NCI-H748 (cell line): ENCODE measurements at regions not wholly inside any gene's neighbourhood (a gene's known extent, or its start where the extent isn't known, plus 50 kb on each side); places are given as distances from the start of the nearest gene placed in this dataset.
A peak's percentile ranks its signal among the peaks of the same experiment; 100 is the strongest.
"Not testable (repeated sequence)": the region's sequence is repeated elsewhere in the genome, so short reads cannot be mapped to it uniquely, and the experiment has no call there.

ENCODE experiments used
- DNase-seq: peaks from one replicate; lab custom pipeline; 2025; ENCODE audit not compliant: unreplicated experiment; lab: John Stamatoyannopoulos, UW

DNA sequence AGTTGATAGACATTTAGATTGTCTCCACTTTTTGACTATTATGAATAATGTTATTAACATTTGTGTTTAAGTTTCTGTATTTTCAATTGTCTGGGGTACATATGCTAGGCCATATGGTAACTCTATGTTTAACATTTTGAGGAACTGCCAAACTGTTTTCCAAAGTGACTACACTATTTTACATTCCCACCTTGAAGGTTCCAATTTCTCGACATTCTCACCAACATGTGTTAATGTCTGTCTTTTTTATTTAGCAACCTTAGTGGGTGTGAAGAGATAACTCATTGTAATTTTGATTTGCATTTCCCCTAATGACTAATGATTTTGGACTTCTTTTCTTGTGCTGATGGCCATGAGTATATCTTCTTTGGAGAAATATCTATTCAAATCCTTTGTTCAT is 832.4 kb downstream of the DNAJB9 start:
- DNase-seq = no peak

- DNase-seq = no peak
Observed at GRCh38 chr7:109407756-109408155, 838.1 kb downstream of the DNAJB9 start.

DNA sequence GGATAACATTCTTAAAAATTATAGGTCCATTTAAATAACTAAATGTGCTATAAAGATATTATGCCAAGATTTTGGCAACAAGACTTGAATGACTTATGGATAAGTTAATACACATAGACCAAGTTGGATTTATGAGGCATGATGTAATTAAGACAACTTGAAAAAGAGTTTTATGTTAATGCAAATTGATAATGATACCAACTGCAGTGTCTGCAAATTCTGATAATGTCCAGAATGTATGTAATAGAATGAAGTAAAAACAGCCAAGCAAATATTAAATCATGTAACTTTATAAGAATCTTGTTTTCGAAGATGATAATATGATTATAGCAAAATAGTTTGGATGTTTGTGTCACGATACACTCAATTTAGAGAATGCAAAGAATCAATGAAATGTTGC is 868.3 kb downstream of the DNAJB9 start:
- no peak for DNase-seq

DNA sequence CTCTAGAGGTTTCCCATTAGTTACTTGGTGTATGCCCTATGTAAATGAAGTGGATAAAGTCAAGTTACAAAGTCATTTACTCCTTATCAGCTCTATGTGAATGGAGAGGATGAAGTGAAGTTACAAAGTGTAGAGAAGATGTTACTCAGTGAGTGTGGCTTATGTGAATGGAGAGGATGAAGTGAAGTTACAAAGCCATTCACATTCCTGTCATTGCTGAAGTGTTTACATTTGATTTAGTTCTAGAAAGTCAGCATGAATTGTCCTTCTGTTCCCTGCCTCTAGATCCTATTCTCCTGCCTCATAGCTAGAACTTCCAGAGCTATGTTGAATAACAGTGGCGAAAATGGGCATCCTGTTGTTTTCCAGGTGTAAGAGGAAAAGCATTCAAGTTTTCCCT is 880.1 kb downstream of the DNAJB9 start:
- no peak for DNase-seq

- no peak for DNase-seq
Observed at GRCh38 chr7:109456116-109456515, 886.4 kb downstream of the DNAJB9 start.

- DNase-seq = no peak
Observed at GRCh38 chr7:109460296-109460695, 890.6 kb downstream of the DNAJB9 start.

- DNase-seq = no peak
Observed at GRCh38 chr7:109462171-109462570, 892.5 kb downstream of the DNAJB9 start.

DNA sequence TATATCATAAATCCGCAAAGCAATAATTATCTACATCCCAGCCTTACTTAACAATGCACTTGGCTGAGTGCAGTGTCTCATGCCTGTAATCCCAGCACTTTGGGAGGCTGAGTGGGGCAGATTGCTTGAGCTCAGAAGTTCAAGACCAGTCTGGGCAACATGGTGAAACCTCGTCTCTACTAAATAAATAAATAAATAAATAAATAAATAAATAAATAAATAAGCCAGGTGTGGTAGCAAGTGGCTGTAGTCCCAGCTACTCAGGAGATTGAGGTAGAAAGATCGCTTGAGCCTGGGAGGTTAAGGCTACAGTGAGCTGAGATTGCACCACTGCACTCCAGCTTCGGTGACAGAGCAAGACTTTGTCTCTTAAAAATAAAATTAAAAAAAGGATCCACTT is 898.1 kb downstream of the DNAJB9 start:
- DNase-seq = not testable (repeated sequence)

GRCh38 chr7:109473172-109473571 is 903.5 kb downstream of the DNAJB9 start:
- no peak for DNase-seq

GRCh38 chr7:109476409-109476808 is 906.7 kb downstream of the DNAJB9 start:
- DNase-seq = peak; percentile 63

GRCh38 chr7:109479388-109479787 is 909.7 kb downstream of the DNAJB9 start:
- peak; percentile 15 for DNase-seq

- DNase-seq = not testable (repeated sequence)
Observed at GRCh38 chr7:109490607-109491006, 920.9 kb downstream of the DNAJB9 start.

DNA sequence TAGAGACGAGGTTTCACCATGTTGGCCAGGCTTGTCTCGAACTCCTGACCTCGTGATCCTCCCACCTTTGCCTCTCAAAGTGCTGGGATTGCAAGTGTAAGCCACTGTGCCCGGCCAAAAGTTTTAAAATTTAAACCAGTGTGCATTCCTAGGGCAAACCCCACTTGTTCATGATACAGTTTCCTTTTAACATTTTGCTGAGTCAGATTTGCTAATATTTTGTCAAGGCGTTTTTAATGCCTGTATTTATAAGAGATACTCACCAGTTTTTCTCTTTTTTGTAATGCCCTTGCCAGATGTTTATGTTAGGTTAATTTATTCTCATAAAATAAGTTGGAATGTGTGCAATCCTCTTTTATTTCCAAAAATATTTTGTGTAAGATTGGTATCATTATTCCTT is 927.4 kb downstream of the DNAJB9 start:
- no peak for DNase-seq

- DNase-seq = no peak
Observed at GRCh38 chr7:109498131-109498530, 928.5 kb downstream of the DNAJB9 start.

- DNase-seq = no peak
Observed at GRCh38 chr7:109503421-109503820, 933.7 kb downstream of the DNAJB9 start.

GRCh38 chr7:109522585-109522984 is 952.9 kb downstream of the DNAJB9 start:
- no peak for DNase-seq

DNA sequence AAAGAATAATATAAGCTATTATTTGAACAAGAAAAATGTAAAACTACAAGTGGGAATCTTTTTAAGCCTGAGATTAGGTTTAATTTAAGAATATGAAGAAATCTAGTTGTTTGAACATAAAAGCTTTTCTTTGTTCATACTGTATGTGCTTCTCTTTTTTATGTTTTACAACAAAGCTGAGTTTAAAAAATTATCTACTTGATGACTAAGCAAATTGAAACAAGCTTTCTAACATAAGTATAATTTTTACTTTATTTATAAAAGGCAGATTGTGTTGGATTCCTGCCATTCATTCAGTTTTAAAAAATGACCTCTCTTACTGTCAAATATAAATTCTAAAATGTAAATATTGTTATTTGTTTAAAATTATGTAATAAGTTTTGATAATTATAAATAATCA is 958.2 kb downstream of the DNAJB9 start:
- no peak for DNase-seq

DNA sequence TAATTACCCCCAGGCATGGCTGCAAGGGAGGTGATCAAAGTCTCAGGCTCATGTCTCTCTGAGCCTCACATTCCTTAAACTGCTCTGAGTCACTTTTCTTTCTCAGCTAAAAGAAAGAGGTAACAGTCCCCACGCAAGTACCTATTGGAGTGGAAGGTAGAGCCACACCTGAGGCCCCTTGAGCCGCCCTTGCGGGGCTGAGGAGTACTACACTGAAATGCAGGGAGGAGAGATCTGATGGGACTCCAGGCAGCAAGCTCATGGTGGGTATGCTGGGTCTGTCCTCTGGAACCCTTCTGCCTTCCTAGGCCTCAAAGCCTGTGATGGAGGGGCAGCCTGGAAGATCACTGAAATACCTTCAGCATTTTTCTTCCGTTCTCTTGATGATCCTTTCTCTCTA is 960.0 kb downstream of the DNAJB9 start:
- no peak for DNase-seq

- no peak for DNase-seq
Observed at GRCh38 chr7:109532262-109532992, 962.8 kb downstream of the DNAJB9 start.

DNA sequence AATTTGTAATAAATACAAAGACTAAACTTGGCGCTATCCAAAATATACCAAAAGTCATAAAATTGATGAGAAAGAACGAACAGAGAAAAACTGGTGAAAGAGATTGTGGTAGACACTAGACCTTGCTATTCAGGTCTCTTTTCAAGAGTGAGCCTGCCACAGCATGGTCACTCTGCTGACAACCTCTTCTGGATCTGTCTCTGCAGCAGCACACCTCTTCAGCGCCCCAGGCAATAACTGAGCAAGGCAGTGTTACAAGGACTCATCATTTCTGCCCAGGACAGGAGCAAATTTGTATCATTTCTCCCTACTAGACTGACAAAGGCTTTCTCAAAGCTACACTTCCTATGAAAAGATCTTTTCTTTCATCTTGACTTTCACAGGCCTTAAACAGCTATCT is 976.0 kb downstream of the DNAJB9 start:
- no peak for DNase-seq

DNA sequence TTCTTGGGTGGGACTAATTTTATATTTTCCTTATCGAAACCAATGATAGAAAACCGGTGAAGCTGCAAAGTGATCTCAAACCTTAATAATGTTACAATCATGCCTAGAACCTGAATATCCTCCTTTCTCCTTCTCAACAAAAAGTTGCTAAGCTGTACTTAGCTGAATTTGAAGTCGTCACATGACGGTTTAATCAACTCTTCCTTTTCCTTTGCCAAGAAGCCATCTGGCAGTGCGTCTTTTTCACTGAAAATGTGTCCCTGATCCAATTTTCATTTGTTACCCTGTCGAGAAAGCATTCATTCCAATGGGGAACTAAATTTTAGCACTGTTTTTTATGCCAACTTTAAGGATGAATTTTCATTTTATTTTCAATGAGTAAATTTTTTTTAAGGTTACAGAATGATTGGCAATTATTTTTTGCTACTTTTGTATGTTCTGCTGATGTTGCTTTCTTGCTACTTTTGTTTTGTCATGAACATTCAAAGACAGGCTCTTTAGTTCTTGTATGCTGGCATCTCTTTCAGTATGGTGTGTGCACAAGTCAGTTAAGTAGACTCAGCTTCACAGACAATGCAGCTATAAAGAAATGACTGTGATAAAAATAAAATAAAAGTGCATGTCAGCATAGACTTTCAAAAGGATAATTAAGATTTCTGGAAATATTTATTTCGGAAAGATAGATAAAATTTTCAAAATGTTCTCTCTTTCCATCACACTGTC is 980.0 kb downstream of the DNAJB9 start:
- DNase-seq = no peak

DNA sequence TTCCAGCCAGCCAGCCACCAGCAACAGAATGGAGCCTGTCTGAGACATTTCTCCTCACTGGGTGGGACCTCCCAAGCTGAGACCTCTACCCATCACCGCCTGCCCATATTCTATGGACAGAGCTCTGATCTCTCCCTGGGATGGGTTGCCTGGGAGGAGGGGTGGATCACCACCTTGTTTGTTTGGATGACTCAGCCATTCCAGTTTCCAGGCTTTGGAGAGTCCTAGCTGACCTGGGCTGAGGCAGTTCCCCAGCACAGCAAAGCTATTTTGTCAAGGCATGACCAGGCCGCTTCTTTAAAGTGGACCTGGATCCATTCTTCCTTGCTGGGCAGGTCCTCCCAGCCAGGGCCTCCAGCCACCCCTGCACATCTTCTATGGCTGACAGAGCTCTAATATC is 982.3 kb downstream of the DNAJB9 start:
- DNase-seq = no peak

DNA sequence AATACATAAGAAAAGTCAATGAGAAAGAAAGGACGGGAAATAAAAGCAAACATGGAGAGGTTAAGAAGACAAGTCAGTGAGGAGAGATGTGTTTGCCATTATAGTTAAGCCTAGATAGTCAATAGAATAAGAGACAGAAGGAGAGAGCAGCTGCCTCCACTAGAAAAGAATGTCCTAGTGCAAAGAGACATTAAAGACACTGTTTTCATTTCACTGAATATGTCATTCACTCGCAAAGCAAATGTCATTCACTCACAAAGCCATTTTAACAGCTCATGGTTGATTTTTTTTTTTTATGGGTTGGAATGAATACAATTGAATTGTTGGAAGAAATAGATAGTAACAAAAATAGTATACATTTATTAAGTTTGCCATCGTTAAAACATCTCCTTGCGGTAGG is 1007.6 kb downstream of the DNAJB9 start:
- DNase-seq = no peak
